NCI-H1694 treated with DMSO at 0.1 percent for 48 hours (cell line): ENCODE measurements at regions not wholly inside any gene's neighbourhood (a gene's known extent, or its start where the extent isn't known, plus 50 kb on each side); places are given as distances from the start of the nearest gene placed in this dataset.

Experiments used
- DNase-seq: peaks from one replicate; lab custom pipeline; 2025; lab: John Stamatoyannopoulos, UW

DNA sequence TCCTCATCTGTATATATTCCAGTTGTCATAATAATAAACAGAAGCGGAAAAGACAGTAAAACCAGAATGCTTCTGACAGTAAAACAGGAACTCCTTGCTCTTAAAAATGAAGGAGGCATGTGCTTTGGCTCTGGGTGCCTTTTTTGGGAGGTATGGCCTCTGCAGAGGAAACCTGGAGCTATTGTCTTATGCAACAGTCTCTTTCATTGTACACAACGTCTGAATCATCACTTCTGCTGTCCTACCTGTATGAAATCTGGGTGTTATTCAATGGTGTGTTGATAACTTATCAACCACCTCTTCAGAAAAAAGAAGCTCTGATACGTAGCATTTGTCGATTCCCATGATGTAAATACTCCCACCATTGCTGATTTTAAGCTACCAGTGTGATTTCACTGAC lies 64.8 kb downstream of the CDCA7 start:
- no peak for DNase-seq

DNA sequence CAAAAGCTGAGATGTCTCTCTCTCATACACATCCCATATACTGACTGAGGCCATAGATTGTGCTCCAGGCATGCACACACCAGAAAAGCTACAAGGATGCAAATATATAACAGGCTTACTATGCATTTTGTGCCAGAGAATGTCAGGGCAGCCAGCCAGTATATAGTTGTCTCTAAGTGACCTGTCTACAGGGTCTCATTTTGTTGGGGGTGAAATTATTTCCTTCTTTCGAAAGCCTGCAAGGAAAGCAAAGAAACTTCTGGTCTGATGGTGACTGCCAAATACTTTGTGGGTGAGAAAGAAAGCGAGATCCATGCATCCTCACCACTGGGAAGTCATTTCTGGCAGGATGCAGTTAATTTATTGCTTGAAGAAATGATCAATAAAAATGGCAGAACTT lies 70.2 kb downstream of the CDCA7 start:
- DNase-seq = no peak

DNA sequence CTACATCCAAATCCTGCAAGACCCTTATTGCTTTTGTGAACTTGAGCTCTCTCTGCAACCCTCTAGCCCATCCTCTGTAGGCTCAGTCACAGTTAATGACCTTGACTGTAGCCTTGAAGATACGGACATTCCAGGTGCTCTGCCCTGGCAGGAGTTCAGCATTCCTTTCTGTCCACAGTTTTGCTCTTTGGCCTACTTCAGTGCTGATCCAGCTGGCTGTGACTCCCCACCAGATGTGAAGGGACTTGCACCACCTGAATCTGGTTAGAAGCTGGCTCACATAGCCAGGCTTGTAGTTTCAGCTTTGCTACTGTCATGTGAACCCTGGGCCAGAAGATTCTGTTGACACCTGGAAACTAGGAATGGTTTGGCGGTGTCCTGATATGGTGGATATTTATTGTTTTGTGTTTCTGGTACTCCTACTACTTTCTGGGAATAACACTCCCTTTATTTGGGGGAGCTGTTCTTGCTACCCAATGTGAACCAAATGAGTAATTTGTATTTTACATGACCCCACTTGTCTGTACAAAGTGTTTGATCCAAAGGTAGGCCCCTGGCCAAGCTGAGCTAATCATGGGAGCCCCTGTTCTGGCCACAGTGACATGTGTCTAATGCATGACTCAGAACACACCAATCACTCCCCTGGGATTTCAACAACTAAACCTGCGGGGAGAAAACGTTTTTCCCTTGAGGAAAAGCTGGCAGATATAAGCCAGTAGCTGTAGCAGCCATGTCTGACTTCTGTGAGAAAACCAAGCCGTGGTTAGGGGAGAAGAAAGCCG lies 73.4 kb downstream of the CDCA7 start:
- peak; percentile 34 for DNase-seq

DNA sequence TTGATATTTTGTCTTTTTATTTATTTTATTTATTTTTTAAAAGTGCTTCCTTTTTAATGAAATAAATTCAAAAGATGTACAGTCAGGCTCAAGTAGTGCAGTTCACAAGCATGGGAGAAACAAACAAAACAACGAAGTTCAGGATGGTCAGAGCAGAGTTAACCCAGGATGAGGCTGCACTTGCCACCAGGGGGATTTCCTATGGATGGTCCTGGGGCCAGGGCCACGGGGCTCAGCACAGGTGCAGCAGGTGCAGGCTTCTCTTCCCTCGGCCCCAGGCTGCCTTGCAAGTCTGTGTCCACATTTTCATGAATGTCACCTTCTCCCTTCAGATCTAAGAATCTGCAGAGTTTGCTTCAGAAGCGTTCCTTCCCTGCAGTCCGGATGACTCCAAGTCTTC lies 76.5 kb downstream of the CDCA7 start:
- no peak for DNase-seq

DNA sequence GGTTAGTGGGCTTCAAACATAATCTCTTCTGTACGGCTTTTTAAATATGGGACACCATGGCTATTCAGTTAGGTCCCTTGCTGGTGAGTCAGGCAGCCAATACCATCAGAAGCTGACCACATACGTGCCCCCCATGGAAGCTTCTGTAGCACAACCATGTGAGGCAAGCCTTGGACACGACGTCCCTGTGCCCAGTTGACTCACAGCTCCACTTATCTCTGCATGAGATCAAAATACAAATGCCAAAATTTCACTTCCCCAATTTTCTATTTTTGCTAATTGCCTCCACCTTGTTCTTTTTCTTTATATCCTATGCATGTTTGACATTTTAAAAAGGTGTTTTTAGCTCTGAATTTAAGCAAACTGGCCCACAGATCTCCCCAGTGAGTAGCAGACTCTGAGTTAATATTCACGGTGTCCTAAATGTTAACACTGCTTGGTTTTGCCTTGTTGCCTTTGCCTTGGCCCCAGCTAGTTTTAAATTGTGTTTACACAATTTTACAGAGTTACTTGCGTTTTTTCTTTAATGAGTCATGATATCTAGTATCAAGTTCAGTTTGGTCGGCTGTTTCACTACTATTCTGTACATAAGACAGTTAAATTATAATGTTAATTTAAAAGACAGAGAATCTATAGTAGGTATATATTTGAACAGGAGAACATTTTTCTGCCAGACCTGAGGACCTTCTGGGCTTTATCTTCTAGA lies 77.5 kb downstream of the CDCA7 start:
- no peak for DNase-seq

DNA sequence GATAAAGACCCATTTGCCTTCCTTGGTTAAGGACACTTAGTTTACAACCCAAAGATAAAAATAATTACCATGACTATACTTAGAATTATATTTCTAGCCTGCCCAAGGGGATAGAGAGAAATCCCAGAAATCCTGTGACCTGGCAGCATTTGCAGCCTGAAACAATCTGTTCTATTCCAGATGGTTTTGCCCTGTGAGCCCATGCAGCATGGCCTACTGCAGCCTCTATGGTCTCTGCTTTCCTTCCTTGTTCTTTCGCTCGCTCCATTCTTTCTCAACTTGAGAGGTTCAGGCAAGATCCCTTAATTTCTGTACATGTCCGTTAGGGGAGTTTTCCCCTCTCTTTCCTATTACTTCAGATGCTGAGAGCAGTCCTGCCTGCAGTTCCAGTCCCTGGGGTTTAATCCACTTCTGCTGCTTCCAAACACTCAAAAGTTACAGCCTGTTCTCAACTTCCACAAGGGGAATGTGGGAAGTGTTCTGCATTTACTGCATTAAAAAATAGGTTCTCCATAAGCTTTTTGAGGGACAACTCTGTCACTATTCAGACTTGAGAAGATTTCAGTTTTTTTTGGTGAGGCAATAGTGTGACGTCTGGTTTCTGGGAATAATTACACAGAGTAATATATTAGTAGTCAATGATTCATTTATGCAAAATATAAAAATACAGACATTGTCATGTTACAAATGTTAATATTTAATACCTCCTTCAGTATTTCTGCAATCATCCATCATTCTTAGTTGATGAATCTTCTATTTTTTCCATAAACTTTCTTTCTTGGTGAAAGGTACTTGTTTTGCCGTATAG lies 80.3 kb downstream of the CDCA7 start:
- DNase-seq = peak; percentile 62

DNA sequence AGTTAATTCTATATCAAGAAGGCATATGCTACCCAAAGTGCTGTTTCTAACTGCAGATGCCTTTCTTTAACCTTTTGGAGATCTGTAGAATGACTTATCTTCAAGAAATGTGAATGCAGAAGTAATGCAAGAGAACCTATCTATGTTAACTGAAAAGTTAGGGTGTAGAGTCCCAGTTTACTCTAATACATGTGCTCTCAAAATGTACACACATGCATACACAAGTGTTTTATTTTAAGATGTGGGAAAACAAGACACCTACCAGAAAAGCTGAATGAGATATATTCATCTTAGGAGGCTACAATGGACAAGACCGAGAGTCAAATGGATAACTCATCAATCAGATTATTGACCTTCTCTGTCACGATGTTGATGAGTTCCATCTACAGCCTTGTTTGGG lies 80.9 kb downstream of the CDCA7 start:
- DNase-seq = no peak

DNA sequence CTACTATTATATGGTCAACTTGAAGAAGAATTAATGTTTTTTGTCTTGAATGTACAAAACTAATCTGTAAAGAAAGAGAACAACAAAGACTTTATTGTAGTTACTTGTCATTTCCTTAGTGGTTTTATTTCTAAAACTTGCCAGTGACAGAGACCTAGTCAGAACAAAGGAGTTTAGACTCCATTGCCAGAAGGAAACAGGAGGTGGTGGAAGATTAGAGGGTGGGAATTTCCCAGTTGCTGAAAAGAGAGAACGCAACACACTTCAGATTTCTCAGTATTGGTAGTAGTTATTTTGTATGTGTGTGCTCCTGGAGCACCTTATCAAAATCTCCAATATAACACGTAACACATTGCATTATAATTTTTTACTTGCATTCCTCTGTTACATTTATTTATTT lies 81.4 kb downstream of the CDCA7 start:
- no peak for DNase-seq

DNA sequence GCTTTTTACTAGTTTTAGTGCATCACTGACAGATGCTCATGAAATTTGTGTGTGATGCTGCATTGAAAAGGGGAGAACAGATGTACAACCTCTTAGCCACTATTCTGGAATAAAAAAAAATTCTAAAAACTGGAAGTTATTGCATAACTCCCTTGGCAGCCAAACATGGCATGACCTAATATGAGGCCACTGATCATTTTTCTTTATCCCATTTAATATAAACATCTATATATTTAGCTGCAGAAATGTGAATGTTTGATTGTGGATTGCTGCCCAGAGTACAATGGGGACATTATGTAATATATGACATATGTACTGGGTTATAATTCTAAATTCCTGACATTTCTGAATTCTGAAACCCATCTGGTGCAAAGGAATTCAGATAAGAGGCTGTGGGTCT lies 86.5 kb downstream of the CDCA7 start:
- DNase-seq = peak; percentile 93

DNA sequence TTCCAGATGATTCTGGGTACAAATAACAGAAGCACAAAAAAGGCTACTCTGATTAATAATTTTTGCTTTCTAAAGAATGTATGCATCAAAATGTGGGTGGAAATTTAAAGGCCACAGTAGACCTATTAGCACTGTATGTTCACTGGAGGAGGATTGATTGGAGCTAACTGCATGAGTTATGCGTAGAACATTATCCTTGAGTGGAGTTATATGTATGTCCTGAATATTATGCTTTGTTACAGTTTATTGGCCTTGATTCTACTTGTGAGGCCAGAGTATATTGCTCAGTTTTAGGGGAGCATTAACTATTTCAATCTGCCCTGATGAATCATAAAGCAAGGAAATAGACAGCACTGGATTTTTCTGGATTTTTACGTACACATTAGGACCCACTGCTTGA lies 87.9 kb downstream of the CDCA7 start:
- DNase-seq = no peak

DNA sequence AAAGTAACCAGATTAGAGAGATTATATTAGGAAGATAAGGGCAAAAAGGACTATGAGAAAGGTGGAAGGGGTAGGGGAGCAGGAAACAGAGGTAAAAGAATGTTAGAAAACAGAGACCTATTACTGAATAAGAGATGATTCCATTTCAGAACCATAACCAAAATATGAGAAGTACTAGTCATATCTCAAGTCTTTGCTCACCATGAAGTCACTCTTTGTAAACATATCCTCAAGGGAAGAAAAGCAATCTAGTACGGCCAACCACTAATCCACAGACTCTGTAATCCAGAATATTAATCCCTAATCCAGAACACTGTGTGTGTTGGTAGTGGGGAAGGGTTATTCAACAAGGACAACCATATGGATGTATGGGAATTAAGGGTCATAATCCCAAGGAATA lies 92.0 kb downstream of the CDCA7 start:
- no peak for DNase-seq

DNA sequence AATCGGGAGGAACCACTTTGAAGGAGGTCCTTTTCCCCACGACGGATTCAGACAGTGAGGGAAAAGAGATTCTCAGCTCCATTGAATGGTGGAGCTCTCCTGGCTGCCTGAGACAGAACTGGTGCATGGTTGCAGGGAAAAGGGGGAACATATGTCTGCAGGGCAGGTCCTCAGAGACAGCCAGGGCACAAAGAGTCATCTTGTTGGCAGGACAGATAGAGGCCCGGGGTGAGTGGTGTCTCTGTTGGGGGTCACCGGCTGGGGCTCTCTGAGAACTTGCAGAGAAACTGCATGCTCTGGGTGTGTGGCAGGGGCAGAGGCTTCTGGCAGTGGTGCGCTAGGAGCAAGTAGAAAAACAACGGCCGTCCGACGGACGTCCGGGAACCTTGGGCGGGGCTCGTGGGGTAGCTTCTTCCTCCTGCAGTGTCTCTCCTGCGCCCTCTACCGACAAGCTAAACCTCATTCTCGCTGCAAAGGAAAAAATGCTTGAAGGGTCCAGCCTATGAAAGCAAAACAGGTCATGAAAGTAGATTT lies 94.3 kb downstream of the CDCA7 start:
- DNase-seq = peak; percentile 97

DNA sequence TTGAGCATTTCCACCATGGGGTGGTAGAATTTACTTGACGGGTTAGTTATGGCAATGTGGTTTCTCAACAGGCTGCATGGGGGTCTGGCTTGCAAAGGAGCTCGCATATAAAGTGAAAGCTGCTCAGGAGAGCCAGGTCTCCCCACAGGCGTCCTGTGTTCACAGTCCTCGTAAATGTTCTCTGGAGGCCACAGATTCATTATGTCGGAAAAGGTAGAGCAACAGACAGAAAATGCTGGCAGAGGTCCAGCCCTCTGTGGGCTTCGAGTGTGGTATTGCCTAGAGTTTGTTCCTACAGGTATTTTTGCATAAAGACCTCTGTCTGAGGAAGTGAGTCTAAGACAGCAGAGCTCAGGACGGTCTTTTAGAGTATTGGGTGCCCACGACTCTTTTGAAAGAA lies 96.4 kb downstream of the CDCA7 start:
- DNase-seq = no peak

DNA sequence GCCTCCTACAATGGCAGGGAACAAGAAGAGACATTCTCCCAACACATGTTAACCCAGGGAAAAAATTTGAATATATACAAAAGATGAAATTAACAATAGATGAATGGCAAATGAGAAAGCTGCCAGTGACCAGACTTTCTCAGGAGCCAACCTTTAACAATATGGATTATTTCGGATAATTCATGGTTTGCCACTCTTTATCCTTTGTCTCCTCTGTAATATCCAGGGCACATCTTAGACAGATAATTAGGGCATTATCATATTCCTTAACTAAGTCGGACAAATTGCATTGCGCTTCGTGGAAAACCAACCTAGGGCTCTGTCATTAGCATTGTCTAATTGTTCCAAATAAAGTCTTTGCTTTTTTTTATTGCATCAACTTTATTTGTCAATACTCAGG lies 97.3 kb downstream of the CDCA7 start:
- no peak for DNase-seq

DNA sequence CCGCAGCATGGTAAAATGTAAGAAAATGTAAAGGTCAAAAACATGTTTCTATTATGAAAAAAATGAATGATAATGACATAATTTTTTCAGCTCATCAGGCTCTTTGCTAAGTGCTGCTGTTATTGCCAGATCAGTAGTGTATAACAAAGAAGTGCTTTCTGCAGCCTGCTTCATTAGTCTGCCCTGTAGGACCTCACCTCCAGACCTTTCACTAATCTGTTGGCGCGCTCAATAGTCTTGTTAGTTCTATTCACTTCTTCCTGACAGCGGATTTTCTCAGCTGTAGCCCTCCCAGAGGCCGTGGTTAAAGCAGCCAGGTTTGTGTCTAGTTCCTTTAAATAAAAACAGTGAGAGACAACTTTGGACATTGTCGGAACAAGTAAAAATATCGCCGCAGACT lies 97.7 kb downstream of the CDCA7 start:
- DNase-seq = no peak

DNA sequence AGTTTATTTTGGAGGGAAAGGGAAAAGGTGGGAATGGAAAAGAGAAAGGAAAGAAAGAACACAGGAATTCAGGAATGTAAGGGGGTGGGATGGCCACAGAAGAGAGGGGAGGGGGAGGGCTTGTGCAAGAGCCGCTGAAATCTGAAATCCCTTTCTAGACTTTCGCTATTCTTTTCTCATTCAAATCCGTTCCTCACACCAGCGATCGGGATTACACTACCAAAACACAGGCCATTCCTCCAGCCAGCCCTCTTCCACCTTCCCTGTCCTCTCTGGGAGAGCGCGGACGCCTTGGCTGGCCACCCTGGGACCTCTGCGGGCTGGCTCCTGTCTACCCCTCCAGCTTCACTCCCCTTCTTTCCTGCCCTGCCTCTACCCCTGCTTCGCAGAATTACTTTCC lies 102.3 kb downstream of the CDCA7 start:
- no peak for DNase-seq

DNA sequence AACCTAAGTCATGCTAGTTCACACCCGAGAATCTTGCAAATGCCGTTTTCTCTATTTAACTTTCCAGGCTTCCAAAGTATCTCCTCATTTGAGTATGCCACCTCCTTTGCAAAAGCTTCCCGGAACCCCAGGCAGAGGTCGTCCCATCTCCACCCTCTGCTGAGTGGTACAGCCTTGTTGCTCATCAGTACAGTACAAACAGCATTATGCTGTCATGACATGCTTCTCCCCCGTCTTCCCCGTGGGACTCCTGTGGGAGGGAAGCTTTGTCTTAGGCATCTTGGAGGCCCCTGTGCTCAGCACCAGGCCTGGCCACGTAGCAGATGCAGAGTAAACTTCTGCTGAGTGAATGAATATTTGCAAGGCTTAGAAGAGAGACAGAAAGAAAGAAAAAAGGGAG lies 102.7 kb downstream of the CDCA7 start:
- no peak for DNase-seq

DNA sequence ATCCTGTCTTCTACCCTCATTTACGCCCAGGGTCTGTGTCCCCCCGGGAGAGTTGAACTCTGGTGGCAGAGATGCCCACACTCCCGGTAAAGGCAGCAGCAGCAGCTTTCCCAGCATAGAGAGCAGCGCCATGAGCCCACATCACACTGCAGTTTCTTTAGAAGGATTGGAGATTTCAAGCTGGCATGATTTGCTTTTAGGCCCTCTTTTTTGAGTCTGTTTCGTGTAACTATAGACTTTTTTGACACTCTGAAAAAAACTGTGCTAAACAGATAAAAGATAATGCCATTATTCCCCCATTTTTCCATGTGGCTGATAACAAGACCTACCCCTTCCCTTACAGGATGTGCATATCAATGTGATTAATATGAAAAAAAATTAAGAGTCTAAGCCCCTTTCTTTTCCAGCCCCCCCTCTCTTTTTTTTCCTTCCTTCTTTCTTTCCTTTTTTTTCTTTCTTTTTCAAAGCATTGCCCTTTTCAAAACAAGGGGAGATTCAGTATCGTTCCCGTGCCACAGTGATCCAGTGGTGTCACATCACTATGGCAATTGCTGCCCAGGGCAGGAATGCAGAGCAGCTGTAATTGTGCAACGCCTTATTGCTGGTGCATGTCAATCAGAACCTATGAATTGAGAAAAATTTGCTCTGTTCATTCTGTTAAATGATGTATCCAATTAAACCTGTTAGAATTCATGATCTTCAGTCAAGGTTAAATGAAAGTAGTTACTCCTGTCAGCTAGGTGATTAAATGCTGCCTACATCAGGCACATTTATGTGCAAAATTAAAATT lies 104.5 kb downstream of the CDCA7 start:
- peak; percentile 29 for DNase-seq

DNA sequence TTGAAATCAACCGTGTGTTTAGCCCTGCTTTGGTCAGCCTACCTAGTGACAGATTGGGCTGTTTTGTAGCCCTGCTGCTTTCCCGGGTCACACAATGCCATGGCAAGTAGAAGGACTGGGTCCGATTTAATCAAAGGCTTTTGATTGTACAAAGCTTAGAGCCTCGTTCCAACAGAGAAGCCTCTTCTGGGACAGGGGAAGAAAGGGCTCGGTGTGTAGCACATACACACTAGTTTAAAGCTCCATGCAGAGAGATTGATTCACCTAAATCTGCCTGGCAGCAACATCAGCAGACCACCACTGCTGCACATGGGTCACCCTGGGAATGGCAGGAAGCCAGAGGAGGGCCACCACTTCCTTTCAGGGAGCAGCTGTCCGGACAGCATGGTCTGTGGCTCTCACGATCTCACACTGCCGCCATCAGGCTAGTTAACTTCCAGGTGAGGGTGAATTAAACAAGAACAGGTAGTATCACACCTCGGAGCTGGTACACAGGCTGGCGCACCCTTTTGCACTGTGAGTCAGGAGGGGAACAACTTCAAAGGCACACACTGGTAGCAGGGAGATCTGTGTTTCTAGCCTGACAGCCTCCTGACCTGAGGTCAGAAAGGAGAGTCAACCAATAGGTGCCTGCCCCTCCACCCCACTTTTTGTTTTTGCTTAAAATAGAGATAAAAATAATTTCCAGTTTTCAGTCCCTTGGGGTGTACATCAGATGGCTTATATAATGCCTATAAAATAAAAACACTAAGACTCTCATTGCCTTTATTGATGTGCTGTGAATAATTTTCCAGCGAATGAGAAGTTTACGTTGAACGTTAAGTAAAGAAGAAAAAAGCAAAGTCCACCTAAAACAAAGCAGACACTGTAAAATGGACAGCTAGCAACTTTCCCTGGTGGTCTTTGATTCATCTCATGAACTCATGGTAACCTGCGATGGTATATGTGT lies 108.5 kb downstream of the CDCA7 start:
- DNase-seq = no peak

DNA sequence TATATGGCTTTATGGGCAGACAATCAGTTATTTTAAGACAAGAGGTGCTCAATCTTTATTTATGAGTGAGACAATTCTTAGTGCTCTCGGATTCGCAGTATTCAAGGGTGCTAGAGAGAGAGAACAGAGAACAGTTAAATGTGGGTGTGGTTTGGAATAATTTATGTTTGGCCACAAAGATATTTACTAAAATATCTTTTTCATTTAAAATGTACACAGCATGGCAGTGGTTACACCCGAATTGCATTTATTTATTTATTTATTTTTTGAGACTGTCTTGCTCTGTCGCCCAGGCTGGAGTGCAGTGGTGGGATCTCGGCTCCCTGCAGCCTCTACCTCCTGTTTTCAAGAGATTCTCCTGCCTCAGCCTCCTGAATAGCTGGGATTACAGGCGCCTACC lies 109.2 kb downstream of the CDCA7 start:
- no peak for DNase-seq

DNA sequence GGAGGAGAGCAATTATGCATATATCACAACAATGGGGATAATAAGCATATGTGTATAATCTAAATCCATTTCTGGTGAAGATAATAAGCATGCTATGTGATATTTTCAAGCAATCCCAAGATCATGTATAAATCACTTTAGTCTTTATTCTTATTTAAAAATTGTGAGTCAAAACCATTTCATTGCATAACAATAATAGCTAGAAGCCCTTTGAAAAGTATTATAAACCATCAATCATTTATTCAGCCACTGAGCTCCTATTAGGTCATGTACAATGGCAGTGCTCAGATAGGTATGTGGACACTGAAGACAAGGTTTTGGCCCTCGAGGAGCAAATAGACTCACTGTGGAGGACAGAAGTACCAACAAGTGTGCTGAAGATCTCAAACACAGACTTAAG lies 113.1 kb downstream of the CDCA7 start:
- DNase-seq = no peak
